Nephron progenitor cell (in vitro differentiated cells): ENCODE measurements at regions not wholly inside any gene's neighbourhood (a gene's known extent, or its start where the extent isn't known, plus 50 kb on each side); places are given as distances from the start of the nearest gene placed in this dataset.

Experiments
- DNase-seq: peaks from one replicate; pipeline ENCODE4 v3.0.0; 2021
- H3K27ac Mint-ChIP-seq: 2 replicates; pipeline ENCODE4 v1.8.0; 2021; ENCODE audit warnings: mild to moderate bottlenecking, moderate library complexity, mixed read lengths
- H3K27me3 Mint-ChIP-seq: 2 replicates; pipeline ENCODE4 v1.8.0; 2021; ENCODE audit warnings: mild to moderate bottlenecking, low read depth, mixed read lengths; ENCODE audit not compliant: poor library complexity
- H3K36me3 Mint-ChIP-seq: 2 replicates; pipeline ENCODE4 v1.8.0; 2021; ENCODE audit warnings: low read depth, mixed read lengths
- H3K4me1 Mint-ChIP-seq: 2 replicates; pipeline ENCODE4 v1.8.0; 2021; ENCODE audit warnings: mixed read lengths
- H3K4me3 Mint-ChIP-seq: 2 replicates; pipeline ENCODE4 v1.8.0; 2021; ENCODE audit warnings: mild to moderate bottlenecking, moderate library complexity, mixed read lengths
- H3K9me3 Mint-ChIP-seq: 2 replicates; pipeline ENCODE4 v1.8.0; 2021; ENCODE audit warnings: mild to moderate bottlenecking, moderate library complexity, mixed read lengths
- TF ChIP-seq, protein P1 (sequence below): fragments of 200-600 bp; sonication (generic); IDR thresholded peaks from 2 replicates; pipeline ENCODE4 v1.5.0; 2021; ENCODE audit warnings: antibody characterized with exemption

DNA sequence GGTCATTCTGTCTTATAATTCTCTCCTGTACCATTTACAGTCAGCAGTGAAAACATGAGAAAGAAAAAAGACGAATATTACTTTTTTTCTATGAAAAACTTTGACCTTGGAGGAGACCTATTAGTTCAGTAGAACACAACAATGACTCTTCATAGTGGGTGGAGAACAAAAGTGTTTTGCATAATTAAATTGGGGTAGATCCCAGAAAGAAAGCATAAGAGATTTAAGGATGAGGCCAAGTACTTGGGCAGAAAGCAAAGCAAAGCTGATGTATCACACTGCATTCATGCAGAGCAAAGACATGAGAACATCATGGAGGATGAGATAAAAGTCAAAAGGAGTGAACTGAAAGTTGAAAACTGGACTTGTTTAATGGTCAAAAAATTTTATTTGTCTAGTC lies 1273.4 kb downstream of the ROBO2 start:
- Mint-ChIP-seq H3K4me3 (no peak overlapping the region), H3K4me1 (no peaks in the 10 kb centered on the region), H3K27ac (no peak overlapping the region), H3K27me3 (no peaks in the 10 kb centered on the region), H3K9me3 (no peaks in the 10 kb centered on the region), H3K36me3 (no peaks in the 10 kb centered on the region)
- TF ChIP-seq, protein P1, sequence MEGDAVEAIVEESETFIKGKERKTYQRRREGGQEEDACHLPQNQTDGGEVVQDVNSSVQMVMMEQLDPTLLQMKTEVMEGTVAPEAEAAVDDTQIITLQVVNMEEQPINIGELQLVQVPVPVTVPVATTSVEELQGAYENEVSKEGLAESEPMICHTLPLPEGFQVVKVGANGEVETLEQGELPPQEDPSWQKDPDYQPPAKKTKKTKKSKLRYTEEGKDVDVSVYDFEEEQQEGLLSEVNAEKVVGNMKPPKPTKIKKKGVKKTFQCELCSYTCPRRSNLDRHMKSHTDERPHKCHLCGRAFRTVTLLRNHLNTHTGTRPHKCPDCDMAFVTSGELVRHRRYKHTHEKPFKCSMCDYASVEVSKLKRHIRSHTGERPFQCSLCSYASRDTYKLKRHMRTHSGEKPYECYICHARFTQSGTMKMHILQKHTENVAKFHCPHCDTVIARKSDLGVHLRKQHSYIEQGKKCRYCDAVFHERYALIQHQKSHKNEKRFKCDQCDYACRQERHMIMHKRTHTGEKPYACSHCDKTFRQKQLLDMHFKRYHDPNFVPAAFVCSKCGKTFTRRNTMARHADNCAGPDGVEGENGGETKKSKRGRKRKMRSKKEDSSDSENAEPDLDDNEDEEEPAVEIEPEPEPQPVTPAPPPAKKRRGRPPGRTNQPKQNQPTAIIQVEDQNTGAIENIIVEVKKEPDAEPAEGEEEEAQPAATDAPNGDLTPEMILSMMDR = no peak
- no peak for DNase-seq

DNA sequence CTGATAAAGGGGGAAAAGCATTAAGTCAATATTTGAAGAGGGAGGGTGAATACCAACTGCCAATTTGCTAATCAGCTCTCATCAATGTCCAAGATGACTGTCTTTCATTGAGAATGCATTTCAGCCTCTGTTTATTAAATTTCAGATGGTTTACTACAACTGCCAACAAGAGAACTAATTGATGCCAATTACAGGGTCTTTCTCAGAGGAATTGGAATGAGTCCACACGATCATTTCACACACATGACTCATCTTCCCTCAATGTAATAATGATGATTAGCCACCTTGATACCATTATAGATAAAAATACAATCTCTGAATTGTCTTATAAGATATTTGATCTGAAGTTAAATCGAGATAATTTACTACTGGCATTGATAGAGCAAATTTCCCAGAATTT lies 1274.4 kb downstream of the ROBO2 start:
- H3K36me3 Mint-ChIP-seq = no peaks in the 10 kb centered on the region
- H3K27ac Mint-ChIP-seq = no peak overlapping the region
- H3K27me3 Mint-ChIP-seq = no peaks in the 10 kb centered on the region
- H3K4me1 Mint-ChIP-seq = no peaks in the 10 kb centered on the region
- DNase-seq = no peak
- H3K4me3 Mint-ChIP-seq = no peak overlapping the region
- no peaks in the 10 kb centered on the region for H3K9me3 Mint-ChIP-seq
- TF ChIP-seq, protein P1 = no peak

DNA sequence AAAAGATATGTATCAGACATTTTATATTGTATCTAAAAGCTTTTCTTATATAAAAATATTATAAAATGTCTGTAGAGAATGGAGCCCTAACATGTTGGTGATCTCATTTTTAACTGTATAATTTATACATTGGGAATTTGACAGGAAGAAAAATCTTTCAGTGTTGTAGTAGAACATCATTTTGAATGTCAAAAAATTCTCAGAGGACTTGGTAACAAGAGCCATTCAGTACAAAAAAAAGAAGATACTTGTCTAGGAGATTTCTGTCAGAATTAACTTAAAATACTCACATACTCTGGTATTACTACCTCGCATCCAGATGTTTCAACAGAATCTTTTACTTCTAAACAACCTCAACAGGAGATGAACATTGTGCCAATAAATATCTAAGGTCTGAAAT lies 1277.9 kb downstream of the ROBO2 start:
- TF ChIP-seq, protein P1 = no peak
- Mint-ChIP-seq H3K27me3 (no peaks in the 10 kb centered on the region), H3K4me1 (no peaks in the 10 kb centered on the region), H3K9me3 (peaks cover 14% of the 10 kb centered on the region), H3K36me3 (no peaks in the 10 kb centered on the region), H3K4me3 (no peak overlapping the region), H3K27ac (no peak overlapping the region)
- no peak for DNase-seq

DNA sequence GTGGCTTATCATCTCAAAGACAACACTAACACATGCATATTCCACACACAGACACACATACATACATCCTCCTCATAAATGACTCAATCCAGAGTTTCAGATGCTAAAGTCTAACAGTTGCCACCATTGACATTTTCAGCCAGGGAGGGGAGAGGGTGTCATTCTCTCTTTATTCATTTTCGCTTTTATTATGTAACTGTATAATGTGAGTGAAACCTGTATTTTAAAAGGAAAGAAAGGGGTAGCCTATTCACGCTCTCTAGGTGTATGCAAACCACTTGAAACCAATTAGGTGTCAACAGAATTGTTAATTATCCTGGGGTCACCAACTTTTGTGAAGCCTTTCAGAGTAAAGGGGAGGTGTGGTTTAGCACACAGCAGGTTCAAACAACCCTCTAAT lies 1282.9 kb downstream of the ROBO2 start:
- H3K4me3 Mint-ChIP-seq = no peak overlapping the region
- DNase-seq = no peak
- H3K27ac Mint-ChIP-seq = no peak overlapping the region
- H3K4me1 Mint-ChIP-seq = no peaks in the 10 kb centered on the region
- peaks cover 15% of the 10 kb centered on the region for H3K27me3 Mint-ChIP-seq
- no peaks in the 10 kb centered on the region for H3K36me3 Mint-ChIP-seq
- TF ChIP-seq, protein P1 = no peak
- peaks cover 37% of the 10 kb centered on the region for H3K9me3 Mint-ChIP-seq

DNA sequence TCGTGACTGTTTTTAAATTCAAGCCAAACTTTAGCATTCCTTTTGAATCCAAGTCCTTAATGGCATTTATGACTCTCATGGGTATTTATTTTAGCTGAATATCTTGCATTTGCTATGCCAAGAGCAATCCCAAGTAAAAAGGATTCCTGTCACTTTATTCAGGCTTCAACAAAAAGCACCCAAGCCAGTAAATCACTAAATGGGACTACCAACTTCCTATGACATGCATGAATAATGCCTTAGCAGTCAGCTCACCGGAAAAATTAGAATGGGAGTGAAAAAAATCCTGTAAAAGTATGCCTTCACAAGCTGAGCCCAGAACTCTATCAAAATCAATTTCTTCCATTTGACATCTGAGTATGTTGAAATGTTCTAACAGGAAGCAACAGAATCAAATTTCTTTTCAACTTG lies 1297.9 kb downstream of the ROBO2 start:
- TF ChIP-seq, protein P1 = no peak
- no peak for DNase-seq

DNA sequence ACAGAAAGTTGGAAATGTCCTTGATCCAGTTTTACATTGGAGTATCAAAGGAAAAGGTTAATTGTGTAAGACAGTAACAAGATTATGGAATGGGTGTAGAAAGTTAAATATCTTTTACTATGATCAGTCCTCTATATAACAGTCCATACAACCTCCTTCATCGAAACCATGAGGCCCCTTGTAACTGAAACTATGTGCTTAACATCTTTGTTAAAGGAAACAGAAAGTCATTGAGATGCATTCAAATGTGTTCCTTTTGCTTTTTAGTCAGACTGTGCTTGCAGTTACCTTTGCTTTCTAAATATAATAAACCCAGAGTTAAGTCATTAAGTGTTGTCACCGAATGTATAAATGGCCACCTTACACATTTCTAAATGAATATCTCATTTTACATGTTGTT lies 1298.5 kb downstream of the ROBO2 start:
- no peaks in the 10 kb centered on the region for H3K36me3 Mint-ChIP-seq
- H3K27me3 Mint-ChIP-seq = peaks cover 3% of the 10 kb centered on the region
- DNase-seq = no peak
- no peak overlapping the region for H3K4me3 Mint-ChIP-seq
- no peak overlapping the region for H3K27ac Mint-ChIP-seq
- H3K9me3 Mint-ChIP-seq = no peaks in the 10 kb centered on the region
- TF ChIP-seq, protein P1 = no peak
- peaks cover 5% of the 10 kb centered on the region for H3K4me1 Mint-ChIP-seq

More for the DNA sequence above, 1297.9 kb downstream of the ROBO2 start:
- Mint-ChIP-seq H3K36me3 (no peaks in the 10 kb centered on the region), H3K4me3 (no peak overlapping the region), H3K4me1 (peaks cover 5% of the 10 kb centered on the region), H3K27ac (no peak overlapping the region), H3K27me3 (peaks cover 3% of the 10 kb centered on the region), H3K9me3 (no peaks in the 10 kb centered on the region)
